CD14-positive monocyte (primary cell): ENCODE measurements at regions not wholly inside any gene's neighbourhood (a gene's known extent, or its start where the extent isn't known, plus 50 kb on each side); places are given as distances from the start of the nearest gene placed in this dataset.

ENCODE experiments used
- DNase-seq, 3 donors: peaks; one replicate each; pipeline ENCODE4 v3.0.0-alpha.2; 2011 to 2022
- H2AFZ ChIP-seq: 2 replicates; pipeline ENCODE4 v1.6.0; 2012; ENCODE audit warnings: mild to moderate bottlenecking, low read depth, low read length, inconsistent platforms; ENCODE audit not compliant: insufficient read depth, poor library complexity, severe bottlenecking
- H3K27ac ChIP-seq, 2 donors: 1 replicate in 1 of 2; 2 replicates in 1 of 2; pipeline ENCODE4 v1.5.1; 2012 to 2013; ENCODE audit warnings: low read length in 2 of 2, control low read depth in 1 of 2, inconsistent platforms in 1 of 2, low read depth in 1 of 2, mild to moderate bottlenecking in 1 of 2
- H3K27me3 ChIP-seq, 2 donors: one replicate each; pipeline versions ENCODE4 v1.6.0 to v1.6.1; 2011 to 2013; ENCODE audit warnings: low read length in 2 of 2; ENCODE audit not compliant: control insufficient read depth in 2 of 2, insufficient read depth in 2 of 2
- H3K36me3 ChIP-seq, 2 donors: replicated peaks in 1 of 2; 1 replicate in 1 of 2; 2 replicates in 1 of 2; pipeline versions ENCODE4 v1.5.1 to v1.6.1; 2012 to 2013; ENCODE audit warnings: low read length in 2 of 2, control low read depth in 1 of 2, inconsistent platforms in 1 of 2, mild to moderate bottlenecking in 1 of 2; ENCODE audit not compliant: insufficient read depth in 2 of 2, control insufficient read depth in 1 of 2
- H3K4me1 ChIP-seq, 2 donors: 1 replicate in 1 of 2; 2 replicates in 1 of 2; pipeline versions ENCODE4 v1.5.1 to v1.6.1; 2012 to 2013; ENCODE audit warnings: low read length in 2 of 2, control low read depth in 1 of 2, inconsistent platforms in 1 of 2, mild to moderate bottlenecking in 1 of 2, moderate library complexity in 1 of 2; ENCODE audit not compliant: insufficient read depth in 2 of 2, control insufficient read depth in 1 of 2
- H3K4me2 ChIP-seq: replicated peaks from 2 replicates; pipeline ENCODE3; 2012; ENCODE audit warnings: low read length, moderate library complexity, mild to moderate bottlenecking; ENCODE audit not compliant: poor library complexity, severe bottlenecking; ENCODE audit errors: extremely low read depth
- H3K4me3 ChIP-seq, 3 experiments: fragments of 200-600 bp in 1 of 3; sonication (generic) in 1 of 3; replicated peaks in 1 of 3; 1 replicate in 2 of 3; 2 replicates in 1 of 3; pipeline ENCODE4 v1.5.1; 2011 to 2013; ENCODE audit warnings: low read length in 3 of 3, mild to moderate bottlenecking in 3 of 3, control low read depth in 2 of 3, low read depth in 2 of 3, inconsistent platforms in 1 of 3, moderate library complexity in 1 of 3
- H3K79me2 ChIP-seq: 2 replicates; pipeline ENCODE4 v1.6.0; 2012; ENCODE audit warnings: mild to moderate bottlenecking, control low read depth, inconsistent platforms, low read length, moderate library complexity; ENCODE audit not compliant: insufficient read depth
- H3K9ac ChIP-seq: 2 replicates; pipeline ENCODE4 v1.6.0; 2017; ENCODE audit warnings: low read length, mild to moderate bottlenecking; ENCODE audit not compliant: insufficient read depth, poor library complexity, severe bottlenecking
- H3K9me3 ChIP-seq, 2 donors: replicated peaks in 1 of 2; 1 replicate in 1 of 2; 2 replicates in 1 of 2; pipeline versions ENCODE4 v1.5.1 to v1.6.1; 2012 to 2013; ENCODE audit warnings: low read length in 2 of 2, control low read depth in 1 of 2; ENCODE audit not compliant: control insufficient read depth in 1 of 2, insufficient read depth in 1 of 2
- H4K20me1 ChIP-seq: 2 replicates; pipeline ENCODE4 v1.6.0; 2012; ENCODE audit warnings: mild to moderate bottlenecking, low read length, control low read depth, moderate library complexity; ENCODE audit not compliant: insufficient read depth
- H3K27ac Mint-ChIP-seq, 7 donors: one replicate each; pipeline ENCODE4 v1.8.0; 2020; ENCODE audit warnings: mild to moderate bottlenecking in 7 of 7, mixed read lengths in 7 of 7, moderate library complexity in 6 of 7, inconsistent platforms in 2 of 7
- H3K27me3 Mint-ChIP-seq, 3 donors: one replicate each; pipeline ENCODE4 v1.8.0; 2021 to 2022; ENCODE audit warnings: low read depth in 3 of 3, mild to moderate bottlenecking in 3 of 3, mixed read lengths in 3 of 3, moderate library complexity in 3 of 3, inconsistent platforms in 1 of 3
- H3K36me3 Mint-ChIP-seq, 2 donors: one replicate each; pipeline ENCODE4 v1.8.0; 2020; ENCODE audit warnings: mixed read lengths in 2 of 2, inconsistent platforms in 1 of 2, mild to moderate bottlenecking in 1 of 2
- H3K4me1 Mint-ChIP-seq: one replicate; pipeline ENCODE4 v1.8.0; 2020; ENCODE audit warnings: mild to moderate bottlenecking, mixed read lengths
- H3K4me3 Mint-ChIP-seq, 2 donors: one replicate each; pipeline ENCODE4 v1.8.0; 2020; ENCODE audit warnings: mild to moderate bottlenecking in 2 of 2, mixed read lengths in 2 of 2, moderate library complexity in 1 of 2
- H3K9me3 Mint-ChIP-seq, 7 donors: one replicate each; pipeline ENCODE4 v1.8.0; 2020 to 2022; ENCODE audit warnings: mixed read lengths in 7 of 7, mild to moderate bottlenecking in 6 of 7, moderate library complexity in 6 of 7, inconsistent platforms in 2 of 7
- CTCF ChIP-seq: fragments of 200-600 bp; IDR thresholded peaks from one replicate; pipeline ENCODE4 v1.8.0; 2022; ENCODE audit warnings: antibody characterized with exemption, mild to moderate bottlenecking
- WGBS: methylation state at CpG from one replicate; pipeline ENCODE4 v1.1.5; 2013; ENCODE audit warnings: missing lambda C conversion rate; ENCODE audit not compliant: insufficient coverage; 5-methylcytosine and 5-hydroxymethylcytosine counted together
- intact Hi-C, 2 donors: fragments of 100-400 bp; cut with micrococcal nuclease; formaldehyde crosslinking; loops; one replicate each; pipeline versions ENCODE4 v1.15.0 to v1.15.1; 2023

- H3K27ac ChIP-seq = no peak overlapping the region
- TF ChIP-seq CTCF = no peak
- no peak overlapping the region for H3K4me2 ChIP-seq
- no peaks in the 10 kb centered on the region for H3K4me1 Mint-ChIP-seq
- no peak overlapping the region for H3K9ac ChIP-seq
- H3K79me2 ChIP-seq = no peaks in the 10 kb centered on the region
- no peak for DNase-seq
- H3K27me3 ChIP-seq = no peaks in the 10 kb centered on the region
- no peaks in the 10 kb centered on the region for H3K36me3 Mint-ChIP-seq
- peaks cover 0 to 6% (median 3%) of the 10 kb centered on the region in 7 donors for H3K9me3 Mint-ChIP-seq
- H3K4me3 Mint-ChIP-seq = no peak overlapping the region
- no CpG with 5 or more reads among the region's 1 CpG for WGBS
- H4K20me1 ChIP-seq = no peaks in the 10 kb centered on the region
- no peaks in the 10 kb centered on the region for H3K36me3 ChIP-seq
- intact Hi-C loops = no loop called here
- H3K4me3 ChIP-seq = no peak overlapping the region
- H3K4me1 ChIP-seq = no peaks in the 10 kb centered on the region
- no peak overlapping the region for H3K27ac Mint-ChIP-seq
- H2AFZ ChIP-seq = no peak overlapping the region
- H3K27me3 Mint-ChIP-seq = no peaks in the 10 kb centered on the region
- peaks cover 0 to 5% of the 10 kb centered on the region in 2 donors for H3K9me3 ChIP-seq
Observed at GRCh38 chr2:149826471-149827125, 239.0 kb upstream of the MMADHC start.

- DNase-seq = no peak
- H4K20me1 ChIP-seq = no peaks in the 10 kb centered on the region
- H2AFZ ChIP-seq = no peak overlapping the region
- no peak overlapping the region for H3K4me2 ChIP-seq
- WGBS = no CpG with 5 or more reads among the region's 4 CpGs
- peaks cover 0 to 5% of the 10 kb centered on the region in 2 donors for H3K9me3 ChIP-seq
- no peak overlapping the region for H3K4me3 ChIP-seq
- no peak overlapping the region for H3K9ac ChIP-seq
- no peaks in the 10 kb centered on the region for H3K4me1 Mint-ChIP-seq
- no peak for TF ChIP-seq CTCF
- H3K27me3 ChIP-seq = no peaks in the 10 kb centered on the region
- H3K79me2 ChIP-seq = no peaks in the 10 kb centered on the region
- H3K27ac Mint-ChIP-seq = no peak overlapping the region
- no peaks in the 10 kb centered on the region for H3K36me3 Mint-ChIP-seq
- intact Hi-C loops = no loop called here
- H3K4me1 ChIP-seq = no peaks in the 10 kb centered on the region
- H3K4me3 Mint-ChIP-seq = no peak overlapping the region
- no peaks in the 10 kb centered on the region for H3K36me3 ChIP-seq
- H3K9me3 Mint-ChIP-seq = peaks cover 0 to 6% (median 4%) of the 10 kb centered on the region in 7 donors
- no peak overlapping the region for H3K27ac ChIP-seq
- H3K27me3 Mint-ChIP-seq = no peaks in the 10 kb centered on the region
Observed at GRCh38 chr2:149825473-149825872, 237.9 kb upstream of the MMADHC start.
